ENCODE measurements at regions not wholly inside any gene's neighbourhood (a gene's known extent, or its start where the extent isn't known, plus 50 kb on each side); places are given as distances from the start of the nearest gene placed in this dataset.
A peak's percentile ranks its signal among the peaks of the same experiment; 100 is the strongest.

DNA sequence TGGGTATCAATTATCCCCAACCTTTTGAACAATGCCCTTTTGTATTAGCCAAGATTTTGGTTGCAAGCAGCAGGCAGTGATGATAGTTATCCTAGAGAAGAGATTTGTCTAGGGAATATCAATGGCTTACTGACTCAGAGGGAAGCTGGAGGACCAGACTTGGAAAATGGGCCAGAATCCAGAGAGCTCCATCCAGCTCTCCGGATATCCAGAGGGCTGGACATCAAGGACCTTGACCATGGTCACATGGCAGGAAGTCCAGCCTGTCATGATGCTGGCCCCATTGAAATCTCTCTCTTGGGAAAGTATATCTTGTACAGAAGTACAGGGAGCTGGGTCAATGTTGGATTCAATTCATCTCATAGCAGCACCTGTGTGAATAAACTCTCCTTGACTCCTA is 148.5 kb upstream of the PDZRN3 start:
- WGBS, 2 donors, result 75 to 85% methylated on average over 1 of the region's 1 CpG
- no peak overlapping the region for H3K27ac ChIP-seq (ENCODE audit: low read depth in 1 of 2, low read length in 1 of 2)
- TF ChIP-seq, protein P1, sequence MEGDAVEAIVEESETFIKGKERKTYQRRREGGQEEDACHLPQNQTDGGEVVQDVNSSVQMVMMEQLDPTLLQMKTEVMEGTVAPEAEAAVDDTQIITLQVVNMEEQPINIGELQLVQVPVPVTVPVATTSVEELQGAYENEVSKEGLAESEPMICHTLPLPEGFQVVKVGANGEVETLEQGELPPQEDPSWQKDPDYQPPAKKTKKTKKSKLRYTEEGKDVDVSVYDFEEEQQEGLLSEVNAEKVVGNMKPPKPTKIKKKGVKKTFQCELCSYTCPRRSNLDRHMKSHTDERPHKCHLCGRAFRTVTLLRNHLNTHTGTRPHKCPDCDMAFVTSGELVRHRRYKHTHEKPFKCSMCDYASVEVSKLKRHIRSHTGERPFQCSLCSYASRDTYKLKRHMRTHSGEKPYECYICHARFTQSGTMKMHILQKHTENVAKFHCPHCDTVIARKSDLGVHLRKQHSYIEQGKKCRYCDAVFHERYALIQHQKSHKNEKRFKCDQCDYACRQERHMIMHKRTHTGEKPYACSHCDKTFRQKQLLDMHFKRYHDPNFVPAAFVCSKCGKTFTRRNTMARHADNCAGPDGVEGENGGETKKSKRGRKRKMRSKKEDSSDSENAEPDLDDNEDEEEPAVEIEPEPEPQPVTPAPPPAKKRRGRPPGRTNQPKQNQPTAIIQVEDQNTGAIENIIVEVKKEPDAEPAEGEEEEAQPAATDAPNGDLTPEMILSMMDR (IDR thresholded peaks at IDR 0.05; ENCODE audit: control extremely low read depth, extremely low read depth), result no peak
- H3K9ac ChIP-seq (ENCODE audit: insufficient read depth in 1 of 2, low read length in 2 of 2), result no peak overlapping the region
- H3K4me1 ChIP-seq (ENCODE audit: control insufficient read depth in 5 of 5, insufficient read depth in 5 of 5, low read length in 5 of 5), result peaks cover 0 to 18% (median 3%) of the 10 kb centered on the region in 5 donors
- H3K9me3 ChIP-seq (ENCODE audit: control insufficient read depth in 4 of 4, insufficient read depth in 3 of 4, low read length in 3 of 4), result peaks cover 0 to 4% (median 0%) of the 10 kb centered on the region in 4 donors
- ATAC-seq (ENCODE audit: insufficient read depth, low FRiP score) (no peak), DNase-seq (no peak)
- H3K4me3 ChIP-seq, result no peak overlapping the region
- no peaks in the 10 kb centered on the region for H3K36me3 ChIP-seq (ENCODE audit: control insufficient read depth in 4 of 4, insufficient read depth in 4 of 4, low read length in 4 of 4)
- no peaks in the 10 kb centered on the region for H3K27me3 ChIP-seq (ENCODE audit: control insufficient read depth in 3 of 3, insufficient read depth in 3 of 3, low read length in 2 of 3)

DNA sequence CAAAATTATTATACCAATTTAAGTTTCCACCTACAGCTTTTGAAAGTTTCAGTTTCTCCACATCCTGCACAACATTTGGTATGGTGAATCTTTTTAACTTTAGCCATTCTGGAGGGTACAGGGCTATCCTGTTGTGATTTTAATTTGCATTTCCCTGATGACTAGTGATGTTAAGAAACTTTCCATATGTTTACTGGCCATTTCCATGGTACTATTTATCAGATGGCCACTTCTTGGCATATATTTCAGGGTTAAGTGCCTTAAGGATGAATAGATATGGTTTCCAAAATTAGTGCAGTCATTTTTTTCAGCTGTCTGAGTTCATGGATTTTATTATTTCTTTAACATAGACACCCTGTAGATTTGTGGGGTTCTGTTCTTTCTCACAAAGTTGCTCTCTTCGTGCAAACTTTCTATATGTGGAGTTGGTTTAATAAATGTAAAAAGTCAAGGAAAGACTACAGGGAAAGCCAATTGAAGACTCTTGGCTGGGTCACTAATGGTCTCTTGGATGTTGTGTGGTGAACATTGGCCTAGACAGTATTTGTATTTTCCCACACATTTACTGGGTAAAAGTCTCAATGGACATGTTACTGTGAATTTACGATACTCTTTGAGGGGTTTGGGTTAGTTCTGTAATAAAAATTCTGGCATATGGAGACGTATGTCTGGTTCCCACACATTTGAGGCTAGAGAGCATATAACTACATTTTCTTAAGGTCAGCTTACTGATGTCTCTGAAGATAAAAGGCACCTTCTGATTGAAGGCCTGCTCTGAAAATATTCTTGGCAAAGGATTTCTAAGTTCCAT is 147.5 kb upstream of the PDZRN3 start:
- H3K27ac ChIP-seq (ENCODE audit: low read depth in 1 of 2, low read length in 1 of 2), result no peak overlapping the region
- peaks cover 0 to 4% (median 0%) of the 10 kb centered on the region in 4 donors for H3K9me3 ChIP-seq (ENCODE audit: control insufficient read depth in 4 of 4, insufficient read depth in 3 of 4, low read length in 3 of 4)
- peaks cover 0 to 27% (median 3%) of the 10 kb centered on the region in 5 donors for H3K4me1 ChIP-seq (ENCODE audit: control insufficient read depth in 5 of 5, insufficient read depth in 5 of 5, low read length in 5 of 5)
- WGBS, 2 donors, result 78 to 90% methylated on average over 3 of the region's 3 CpGs
- no peak for ATAC-seq (ENCODE audit: insufficient read depth, low FRiP score)
- no peak overlapping the region for H3K4me3 ChIP-seq
- TF ChIP-seq, protein P1 (IDR thresholded peaks at IDR 0.05; ENCODE audit: control extremely low read depth, extremely low read depth), result no peak
- H3K36me3 ChIP-seq (ENCODE audit: control insufficient read depth in 4 of 4, insufficient read depth in 4 of 4, low read length in 4 of 4), result no peaks in the 10 kb centered on the region
- H3K27me3 ChIP-seq (ENCODE audit: control insufficient read depth in 3 of 3, insufficient read depth in 3 of 3, low read length in 2 of 3), result no peaks in the 10 kb centered on the region
- no peak overlapping the region for H3K9ac ChIP-seq (ENCODE audit: insufficient read depth in 1 of 2, low read length in 2 of 2)
- peak in 1 of 3 donors; percentile 31 for DNase-seq

DNA sequence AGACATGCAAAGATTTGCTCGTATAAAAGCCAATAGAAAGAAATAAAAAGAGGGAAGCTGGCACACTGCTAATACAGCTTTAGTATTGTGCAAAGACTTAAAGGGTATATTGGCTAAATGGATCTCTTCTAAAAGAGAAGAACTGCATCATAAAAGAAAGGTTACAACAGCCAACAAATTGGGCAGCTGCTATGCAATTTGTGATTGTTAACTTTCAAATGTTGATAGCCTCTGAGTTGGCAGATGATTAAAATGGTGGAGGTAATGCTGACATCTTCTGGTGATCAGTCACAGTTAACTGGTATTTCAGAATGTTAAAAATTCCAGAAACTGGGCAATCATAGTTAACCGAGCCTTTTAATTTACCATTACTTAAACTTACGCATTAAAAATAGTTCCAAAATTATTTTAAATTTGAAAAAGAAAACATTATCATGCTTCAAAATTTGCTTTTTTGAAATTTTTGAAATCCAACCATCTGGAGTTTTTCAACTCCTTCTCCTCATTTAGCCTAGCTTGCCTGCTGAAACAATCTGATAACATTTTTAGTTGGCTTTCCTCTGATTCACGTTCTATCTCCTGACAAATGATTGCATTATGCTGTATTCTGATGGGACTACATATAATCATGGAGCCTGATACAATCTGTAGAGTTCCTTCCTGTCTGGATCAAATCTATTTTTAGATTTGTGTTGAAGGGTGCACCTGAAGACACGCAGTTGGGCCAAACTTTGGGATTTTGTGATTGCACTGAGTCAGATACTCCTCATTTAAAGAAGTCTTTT is 144.0 kb upstream of the PDZRN3 start:
- Histone ChIP-seq H3K36me3 (ENCODE audit: control insufficient read depth in 4 of 4, insufficient read depth in 4 of 4, low read length in 4 of 4) (no peaks in the 10 kb centered on the region), H3K4me3 (no peak overlapping the region), H3K4me1 (ENCODE audit: control insufficient read depth in 5 of 5, insufficient read depth in 5 of 5, low read length in 5 of 5) (peaks cover 0 to 39% (median 14%) of the 10 kb centered on the region in 5 donors), H3K9me3 (ENCODE audit: control insufficient read depth in 4 of 4, insufficient read depth in 3 of 4, low read length in 3 of 4) (peaks cover 0 to 4% (median 0%) of the 10 kb centered on the region in 4 donors), H3K9ac (ENCODE audit: insufficient read depth in 1 of 2, low read length in 2 of 2) (no peak overlapping the region), H3K27me3 (ENCODE audit: control insufficient read depth in 3 of 3, insufficient read depth in 3 of 3, low read length in 2 of 3) (no peaks in the 10 kb centered on the region), H3K27ac (ENCODE audit: low read depth in 1 of 2, low read length in 1 of 2) (no peak overlapping the region)
- 72 to 79% methylated on average over 5 of the region's 5 CpGs for WGBS, 2 donors
- no peak for ATAC-seq (ENCODE audit: insufficient read depth, low FRiP score)
- TF ChIP-seq, protein P1 (IDR thresholded peaks at IDR 0.05; ENCODE audit: control extremely low read depth, extremely low read depth), result no peak
- DNase-seq, result peak in 2 of 3 donors; percentile 58 to 70

Measured in lung (tissue), 11 donors.